Subcutaneous abdominal adipose tissue (tissue), 5 donors: ENCODE measurements at regions not wholly inside any gene's neighbourhood (a gene's known extent, or its start where the extent isn't known, plus 50 kb on each side); places are given as distances from the start of the nearest gene placed in this dataset.

Experiments
- H3K27ac ChIP-seq: one replicate; pipeline ENCODE4 v1.7.0; 2013; ENCODE audit warnings: low read depth, mild to moderate bottlenecking, inconsistent platforms, low read length, moderate library complexity
- H3K27me3 ChIP-seq, 5 donors: one replicate each; pipeline ENCODE4 v1.7.0; 2013; ENCODE audit warnings: low read length in 5 of 5, inconsistent platforms in 1 of 5; ENCODE audit not compliant: control insufficient read depth in 5 of 5, insufficient read depth in 4 of 5
- H3K36me3 ChIP-seq, 5 donors: one replicate each; pipeline ENCODE4 v1.7.0; 2013; ENCODE audit warnings: low read length in 5 of 5; ENCODE audit not compliant: control insufficient read depth in 5 of 5, insufficient read depth in 5 of 5
- H3K4me1 ChIP-seq, 5 donors: one replicate each; pipeline ENCODE4 v1.7.0; 2013; ENCODE audit warnings: low read length in 5 of 5, mild to moderate bottlenecking in 3 of 5, moderate library complexity in 1 of 5; ENCODE audit not compliant: control insufficient read depth in 5 of 5, insufficient read depth in 5 of 5
- H3K4me3 ChIP-seq, 5 donors: one replicate each; pipeline ENCODE4 v1.7.0; 2013; ENCODE audit warnings: low read length in 5 of 5, low read depth in 1 of 5
- H3K9ac ChIP-seq, 5 donors: one replicate each; pipeline ENCODE4 v1.7.0; 2013; ENCODE audit warnings: low read length in 5 of 5, mild to moderate bottlenecking in 4 of 5, moderate library complexity in 3 of 5
- H3K9me3 ChIP-seq, 5 donors: one replicate each; pipeline ENCODE4 v1.7.0; 2013; ENCODE audit warnings: low read length in 5 of 5; ENCODE audit not compliant: control insufficient read depth in 5 of 5
- donor health status: healthy.
- donor health status: healthy.
- donor health status: healthy.
- donor health status: healthy.
- donor health status: healthy.

DNA sequence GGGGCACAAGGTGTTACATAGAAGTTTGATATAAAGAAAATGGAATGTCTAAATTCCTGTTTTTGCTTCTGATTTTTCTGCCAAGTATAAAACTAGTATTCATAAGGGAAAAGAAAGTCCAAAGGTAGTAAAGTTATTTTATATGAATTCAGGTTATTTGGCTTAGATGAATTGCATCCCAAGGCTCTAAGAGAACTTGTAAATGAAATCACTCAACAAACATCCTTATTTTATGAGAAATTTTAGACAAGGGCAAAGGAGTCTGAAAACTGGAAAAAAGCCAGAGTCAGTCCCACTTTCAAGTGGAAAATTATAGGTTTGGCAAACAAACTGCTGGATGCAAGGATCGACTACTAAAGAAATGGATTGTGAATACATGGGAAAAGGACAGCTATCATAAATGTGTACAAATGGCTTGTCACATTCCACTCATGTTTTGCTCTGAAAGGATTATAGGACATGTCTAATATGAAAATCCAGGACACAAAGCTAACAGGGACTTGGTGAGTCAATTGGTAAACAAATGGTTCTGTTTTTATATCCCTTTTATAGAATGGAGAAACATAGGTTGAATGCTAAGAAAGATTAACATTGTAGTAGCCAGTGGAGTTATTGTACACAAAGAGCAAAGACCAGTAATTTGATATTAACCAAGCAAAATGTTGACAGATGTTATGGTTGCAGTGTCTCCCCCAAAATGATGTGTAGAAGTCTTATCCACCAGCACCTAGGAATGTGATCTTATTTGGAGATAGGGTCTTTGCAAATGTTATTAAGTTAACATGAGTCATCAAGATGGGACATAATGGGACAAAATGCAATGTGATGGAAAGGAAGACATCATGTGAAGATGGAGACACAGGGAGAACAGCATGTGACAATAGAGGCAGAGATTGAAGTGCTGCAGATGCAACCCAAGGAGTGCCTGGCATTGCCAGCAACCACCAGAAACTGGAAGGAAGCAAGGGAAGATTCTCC, 495.7 kb downstream of the TLE1 start:
- H3K9me3 ChIP-seq: peaks cover 0 to 6% (median 0%) of the 10 kb centered on the region in 5 donors

DNA sequence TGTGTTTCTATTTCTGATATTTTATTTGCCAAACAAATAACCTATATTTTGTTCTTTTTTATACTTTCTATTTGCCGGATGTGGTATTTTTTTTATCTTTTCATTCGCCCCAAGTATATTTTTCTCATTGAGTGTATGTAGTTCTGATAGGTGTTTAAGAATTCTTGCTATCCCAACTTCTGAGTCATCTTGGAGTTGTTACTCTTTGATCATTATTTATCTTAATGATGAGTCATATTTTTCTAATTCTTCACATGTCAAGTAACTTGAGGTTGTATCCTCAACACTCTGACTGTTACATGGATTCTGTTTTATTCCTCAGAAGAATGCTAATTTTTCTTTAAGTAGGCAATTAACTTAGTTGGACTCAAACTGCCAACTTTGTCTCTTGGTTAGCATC, 498.1 kb downstream of the TLE1 start:
- Histone ChIP-seq H3K36me3 (no peaks in the 10 kb centered on the region), H3K9me3 (peaks cover 0 to 6% (median 0%) of the 10 kb centered on the region in 5 donors), H3K4me3 (no peak overlapping the region), H3K27me3 (no peaks in the 10 kb centered on the region), H3K4me1 (no peaks in the 10 kb centered on the region), H3K9ac (no peak overlapping the region), H3K27ac (no peak overlapping the region)

More for the DNA sequence above, 495.7 kb downstream of the TLE1 start:
- no peak overlapping the region for H3K9ac ChIP-seq
- H3K4me3 ChIP-seq: no peak overlapping the region
- no peak overlapping the region for H3K27ac ChIP-seq
- no peaks in the 10 kb centered on the region for H3K4me1 ChIP-seq
- H3K36me3 ChIP-seq: no peaks in the 10 kb centered on the region
- H3K27me3 ChIP-seq: no peaks in the 10 kb centered on the region

DNA sequence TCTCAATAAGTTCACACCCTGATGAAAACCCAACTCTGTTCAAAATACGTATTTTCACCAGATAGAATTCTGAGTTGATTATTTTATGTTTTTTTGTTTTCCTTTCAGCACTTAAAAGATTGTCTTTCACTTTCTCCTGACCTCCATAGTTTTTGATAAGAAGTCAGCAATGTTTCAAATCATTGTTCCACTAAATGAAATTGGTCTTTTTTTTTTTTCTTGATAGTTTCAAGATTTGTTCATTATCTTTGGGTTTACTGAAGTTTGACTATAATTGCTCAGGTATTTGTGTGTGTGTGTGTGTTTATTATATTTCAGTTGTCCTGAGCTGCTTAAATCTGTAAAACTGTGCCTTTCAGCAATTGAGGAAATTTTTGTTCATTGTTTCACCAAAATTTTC, 498.7 kb downstream of the TLE1 start:
- Histone ChIP-seq H3K27ac (no peak overlapping the region), H3K9me3 (peaks cover 0 to 6% (median 0%) of the 10 kb centered on the region in 5 donors), H3K9ac (no peak overlapping the region), H3K36me3 (no peaks in the 10 kb centered on the region), H3K4me3 (no peak overlapping the region), H3K4me1 (no peaks in the 10 kb centered on the region), H3K27me3 (no peaks in the 10 kb centered on the region)

DNA sequence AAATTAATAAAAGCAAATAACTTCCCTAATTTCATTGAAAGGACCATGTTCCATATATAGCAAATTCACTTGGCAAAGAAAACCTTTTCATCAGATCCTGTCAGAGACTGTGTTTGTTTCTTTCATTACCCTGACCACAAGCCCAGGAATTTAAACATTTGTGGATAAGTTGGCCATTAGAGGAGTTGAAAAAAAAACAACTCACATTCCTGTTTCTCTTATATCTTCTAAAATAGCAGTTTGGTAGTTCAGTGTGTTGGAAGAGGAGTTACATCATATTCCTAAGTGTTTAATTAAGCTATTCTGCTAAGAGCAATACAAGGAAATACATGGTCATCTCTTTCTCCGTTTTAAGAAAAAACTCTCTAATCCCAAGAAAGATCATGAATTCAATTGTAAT, 505.6 kb downstream of the TLE1 start:
- Histone ChIP-seq H3K4me1 (no peaks in the 10 kb centered on the region), H3K9ac (no peak overlapping the region), H3K36me3 (no peaks in the 10 kb centered on the region), H3K4me3 (no peak overlapping the region), H3K27ac (no peak overlapping the region), H3K27me3 (no peaks in the 10 kb centered on the region), H3K9me3 (no peaks in the 10 kb centered on the region)

DNA sequence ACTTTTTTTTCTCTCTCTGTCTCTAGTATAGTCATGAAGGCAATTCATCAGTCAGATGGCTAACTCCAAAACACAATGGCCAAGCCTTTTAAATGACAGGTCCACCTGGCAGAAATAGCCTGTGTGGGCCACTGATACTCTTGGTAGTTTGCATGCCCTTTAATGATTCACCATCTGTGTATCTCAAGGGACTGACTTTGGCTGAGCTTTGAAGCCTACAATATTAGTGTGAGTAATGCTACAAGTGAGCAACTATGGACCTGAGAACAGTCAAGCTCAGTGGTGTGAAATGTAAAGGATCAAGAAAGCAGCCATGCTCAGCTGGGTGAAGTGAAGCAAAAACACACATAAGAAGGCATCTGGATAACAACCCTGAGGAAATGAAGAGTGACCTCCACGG, 506.9 kb downstream of the TLE1 start:
- Histone ChIP-seq H3K9me3 (no peaks in the 10 kb centered on the region), H3K9ac (no peak overlapping the region), H3K4me1 (no peaks in the 10 kb centered on the region), H3K4me3 (no peak overlapping the region), H3K27me3 (no peaks in the 10 kb centered on the region), H3K36me3 (no peaks in the 10 kb centered on the region), H3K27ac (no peak overlapping the region)

DNA sequence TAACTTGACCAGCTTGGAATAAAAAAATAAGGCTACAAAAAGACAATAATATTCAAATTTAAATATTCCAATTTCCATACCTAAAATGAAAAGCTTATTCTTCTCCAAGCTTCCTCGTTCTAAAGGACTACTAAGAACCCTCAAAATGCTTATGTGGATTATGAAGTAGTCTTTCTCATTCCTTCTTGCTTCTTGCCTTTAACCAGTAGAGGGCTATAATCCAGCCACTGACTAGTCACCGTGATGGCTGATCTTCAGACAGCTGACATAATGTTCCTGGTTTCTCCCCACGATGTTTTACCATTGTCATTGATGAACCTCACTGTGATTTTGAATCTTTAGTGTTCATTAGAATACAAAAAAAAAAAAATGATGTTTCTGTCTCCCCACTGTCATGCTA, 515.3 kb downstream of the TLE1 start:
- no peak overlapping the region for H3K27ac ChIP-seq
- no peaks in the 10 kb centered on the region for H3K4me1 ChIP-seq
- no peaks in the 10 kb centered on the region for H3K27me3 ChIP-seq
- no peak overlapping the region for H3K9ac ChIP-seq
- no peak overlapping the region for H3K4me3 ChIP-seq
- H3K9me3 ChIP-seq: peaks cover 0 to 6% (median 0%) of the 10 kb centered on the region in 5 donors
- no peaks in the 10 kb centered on the region for H3K36me3 ChIP-seq

DNA sequence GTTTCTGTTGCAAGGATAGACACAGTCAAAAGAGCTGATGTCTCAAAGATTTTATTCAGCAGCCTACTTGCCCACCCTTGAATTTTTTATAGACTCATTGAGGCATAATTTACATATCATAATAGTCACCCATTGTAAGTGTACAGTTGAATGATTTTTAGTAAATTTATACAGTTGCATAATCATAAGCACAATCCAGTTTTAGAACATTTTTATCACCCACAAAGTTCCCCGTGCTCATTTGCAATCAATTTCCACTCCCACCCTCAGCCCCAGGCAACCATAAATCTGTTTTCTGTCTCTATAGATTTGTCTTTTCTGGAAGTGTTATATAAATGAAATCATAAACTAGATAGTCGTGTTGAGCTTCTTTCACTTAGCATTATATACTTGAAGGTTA, 517.7 kb downstream of the TLE1 start:
- no peak overlapping the region for H3K9ac ChIP-seq
- H3K4me3 ChIP-seq: no peak overlapping the region
- peaks cover 0 to 8% (median 4%) of the 10 kb centered on the region in 5 donors for H3K9me3 ChIP-seq
- no peaks in the 10 kb centered on the region for H3K36me3 ChIP-seq
- no peak overlapping the region for H3K27ac ChIP-seq
- no peaks in the 10 kb centered on the region for H3K27me3 ChIP-seq
- no peaks in the 10 kb centered on the region for H3K4me1 ChIP-seq

DNA sequence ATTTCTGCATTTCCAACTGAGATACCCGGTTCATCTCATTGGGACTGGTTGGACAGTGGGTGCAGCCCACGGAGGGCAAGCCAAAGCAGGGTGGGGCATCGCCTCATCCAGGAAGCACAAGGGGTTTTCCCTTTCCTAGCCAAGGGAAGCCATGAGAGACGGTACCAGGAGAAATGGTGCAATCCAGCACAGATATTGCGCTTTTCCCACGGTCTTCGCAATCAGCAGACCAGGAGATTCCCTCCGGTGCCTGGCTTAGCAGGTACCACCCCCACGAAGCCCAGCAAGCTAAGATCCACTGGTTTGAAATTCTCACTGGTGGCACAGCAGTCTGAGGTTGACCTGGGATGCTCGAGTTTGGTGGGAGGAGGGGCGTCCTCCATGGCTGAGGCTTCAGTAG, 527.0 kb downstream of the TLE1 start:
- Histone ChIP-seq H3K36me3 (no peaks in the 10 kb centered on the region), H3K4me1 (peaks cover 0 to 3% (median 0%) of the 10 kb centered on the region in 5 donors), H3K27me3 (no peaks in the 10 kb centered on the region), H3K9ac (no peak overlapping the region), H3K4me3 (no peak overlapping the region), H3K27ac (no peak overlapping the region), H3K9me3 (no peaks in the 10 kb centered on the region)

DNA sequence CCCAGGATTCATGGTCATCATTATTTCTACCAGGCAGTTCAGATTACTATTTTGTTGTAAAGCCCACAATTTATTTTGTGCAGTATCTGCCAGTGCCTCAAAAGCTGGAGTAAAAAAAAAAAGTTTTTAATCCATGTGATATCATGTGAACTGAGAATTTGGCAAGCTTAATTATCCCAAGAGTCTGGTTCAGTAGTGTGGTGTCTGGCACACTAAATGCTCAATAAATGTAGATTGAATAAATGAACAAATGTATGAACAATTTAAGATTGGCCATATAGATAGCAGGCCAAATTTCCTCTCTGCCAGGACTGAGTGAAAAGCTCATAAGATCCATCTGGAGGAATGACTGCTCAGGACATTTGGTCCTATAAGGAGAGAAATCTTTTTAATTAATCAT, 533.0 kb downstream of the TLE1 start:
- Histone ChIP-seq H3K36me3 (no peaks in the 10 kb centered on the region), H3K9me3 (peaks cover 0 to 4% (median 0%) of the 10 kb centered on the region in 5 donors), H3K4me1 (no peaks in the 10 kb centered on the region), H3K9ac (no peak overlapping the region), H3K27me3 (no peaks in the 10 kb centered on the region), H3K4me3 (no peak overlapping the region), H3K27ac (no peak overlapping the region)

DNA sequence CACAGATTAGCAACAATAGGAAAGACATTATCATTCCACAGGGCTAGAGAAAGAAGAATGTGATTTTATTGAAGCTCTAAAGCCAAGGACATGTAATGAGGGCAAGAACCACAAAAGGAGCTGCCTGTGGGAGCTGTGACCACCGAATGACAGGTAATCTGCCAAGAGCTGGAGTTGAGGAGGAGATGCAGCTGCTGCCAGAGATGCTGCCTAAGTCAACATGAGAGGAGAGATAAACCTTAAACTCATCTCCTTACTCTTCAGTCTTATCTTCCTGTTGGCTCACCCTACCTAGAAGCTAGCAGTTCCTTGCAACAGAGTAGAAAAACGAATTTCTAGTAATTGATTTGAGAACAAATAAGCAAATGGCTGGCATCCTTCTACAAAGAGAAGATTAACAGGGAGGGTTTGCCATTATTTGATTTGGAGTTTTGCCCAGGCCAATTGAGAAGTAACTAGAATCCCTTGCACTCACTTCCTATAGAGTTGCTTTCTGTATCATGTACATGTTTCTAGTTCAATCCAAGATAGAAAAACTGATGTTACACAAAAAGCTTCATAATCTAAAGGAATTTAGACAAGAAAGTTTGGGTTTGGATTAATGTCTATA, 539.2 kb downstream of the TLE1 start:
- no peak overlapping the region for H3K9ac ChIP-seq
- no peak overlapping the region for H3K4me3 ChIP-seq
- peaks cover 0 to 10% (median 4%) of the 10 kb centered on the region in 5 donors for H3K9me3 ChIP-seq
- no peak overlapping the region for H3K27ac ChIP-seq
- H3K27me3 ChIP-seq: no peaks in the 10 kb centered on the region
- H3K4me1 ChIP-seq: peaks cover 0 to 11% (median 2%) of the 10 kb centered on the region in 5 donors
- H3K36me3 ChIP-seq: no peaks in the 10 kb centered on the region
